MV-4-11 (cell line): ENCODE measurements at regions not wholly inside any gene's neighbourhood (a gene's known extent, or its start where the extent isn't known, plus 50 kb on each side); places are given as distances from the start of the nearest gene placed in this dataset.
A peak's percentile ranks its signal among the peaks of the same experiment; 100 is the strongest.
"Not testable (repeated sequence)": the region's sequence is repeated elsewhere in the genome, so short reads cannot be mapped to it uniquely, and the experiment has no call there.

Experiments
- DNase-seq: peaks from one replicate; lab custom pipeline; 2025; lab: John Stamatoyannopoulos, UW

DNA sequence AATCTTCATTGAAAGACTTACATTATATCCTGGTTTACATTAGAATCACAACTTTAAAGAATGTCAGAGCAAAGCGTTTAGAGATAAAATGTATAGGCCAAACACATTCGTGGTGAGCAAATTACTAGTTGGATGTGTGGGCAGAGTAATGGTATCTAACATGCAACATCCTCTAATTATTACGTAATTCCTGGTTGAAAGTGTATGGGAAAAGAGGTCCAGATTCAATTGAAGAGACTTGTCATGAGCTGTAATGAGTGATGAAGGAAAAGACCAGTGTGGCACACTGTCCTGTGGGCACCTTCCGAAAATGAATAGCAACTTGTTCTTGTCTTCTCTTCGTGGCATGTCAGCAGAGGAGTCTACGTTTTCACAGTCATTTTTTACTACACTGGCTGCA is 192.8 kb downstream of the LRIG3 start:
- peak; percentile 33 for DNase-seq

DNA sequence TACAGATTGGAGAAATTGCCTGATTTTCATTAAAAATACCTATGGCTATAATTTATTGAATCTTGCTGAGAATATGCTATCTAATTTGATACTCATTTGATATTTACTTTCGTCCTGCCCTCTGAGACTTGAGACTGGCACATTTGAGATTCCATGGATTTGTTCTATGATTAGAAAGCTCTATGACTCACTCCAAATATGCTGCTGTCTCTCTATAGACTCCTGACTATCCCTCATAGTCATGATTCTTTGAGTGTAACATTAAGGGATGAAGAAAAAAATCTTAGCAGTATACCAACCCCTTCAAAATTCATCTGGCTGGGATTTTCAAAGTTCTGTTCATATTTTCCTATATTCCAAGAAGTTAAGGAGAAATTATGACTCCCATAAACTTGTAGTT is 191.9 kb downstream of the LRIG3 start:
- DNase-seq = no peak

DNA sequence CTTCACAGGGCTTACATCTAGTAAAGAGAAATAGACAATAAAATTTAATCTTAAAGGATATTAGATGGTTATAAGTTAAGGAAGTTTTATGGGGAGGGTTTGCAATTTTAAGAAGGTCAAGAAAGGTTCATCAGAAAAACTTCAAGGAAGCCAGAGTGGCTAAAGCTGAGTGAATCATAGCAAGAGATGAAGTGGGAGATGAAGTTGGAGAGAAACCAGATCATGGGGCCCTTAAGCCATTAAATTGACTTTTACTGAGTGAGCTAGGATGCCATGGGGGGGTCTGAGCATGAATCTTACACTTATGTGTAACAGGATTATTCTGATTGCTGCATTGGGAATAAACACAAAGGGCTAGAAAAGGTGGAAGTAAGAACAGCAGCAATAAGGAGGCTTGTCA is 189.2 kb downstream of the LRIG3 start:
- DNase-seq = no peak

DNA sequence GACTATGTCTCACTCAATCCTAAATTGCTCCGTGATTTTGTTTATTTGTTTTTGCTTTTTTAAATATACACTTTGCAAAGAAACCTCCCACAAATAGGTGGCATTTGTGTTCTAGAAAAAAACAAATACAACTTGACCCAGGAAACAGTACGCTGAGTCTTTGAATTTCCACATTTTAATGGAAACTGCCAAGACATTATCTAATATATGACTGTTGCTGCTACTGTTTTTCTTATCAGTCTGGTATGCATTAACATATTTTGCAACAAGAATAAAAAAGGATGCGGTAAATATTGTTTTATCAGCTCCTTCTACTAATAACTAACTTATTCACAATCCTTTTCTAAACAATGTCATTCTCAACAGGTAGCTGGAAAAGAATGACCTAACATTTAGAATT is 187.4 kb downstream of the LRIG3 start:
- DNase-seq = no peak

DNA sequence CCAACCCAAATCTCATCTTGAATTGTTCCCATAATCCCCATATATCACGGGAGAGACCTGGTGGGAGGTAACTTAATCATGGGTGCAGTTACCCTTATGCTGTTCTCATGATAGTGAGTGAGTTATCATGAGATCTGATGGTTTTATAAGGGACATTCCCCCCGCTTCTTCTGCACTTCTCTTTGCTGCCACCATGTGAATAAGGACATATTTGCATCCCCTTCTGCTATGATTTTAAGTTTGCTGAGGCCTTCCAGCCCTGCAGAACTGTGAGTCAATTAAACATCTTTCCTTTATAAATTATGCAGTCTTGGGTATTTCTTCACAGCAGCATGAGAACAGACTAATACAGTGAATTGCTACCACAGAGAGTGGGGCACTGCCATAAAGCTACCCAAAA is 179.1 kb downstream of the LRIG3 start:
- DNase-seq = no peak

DNA sequence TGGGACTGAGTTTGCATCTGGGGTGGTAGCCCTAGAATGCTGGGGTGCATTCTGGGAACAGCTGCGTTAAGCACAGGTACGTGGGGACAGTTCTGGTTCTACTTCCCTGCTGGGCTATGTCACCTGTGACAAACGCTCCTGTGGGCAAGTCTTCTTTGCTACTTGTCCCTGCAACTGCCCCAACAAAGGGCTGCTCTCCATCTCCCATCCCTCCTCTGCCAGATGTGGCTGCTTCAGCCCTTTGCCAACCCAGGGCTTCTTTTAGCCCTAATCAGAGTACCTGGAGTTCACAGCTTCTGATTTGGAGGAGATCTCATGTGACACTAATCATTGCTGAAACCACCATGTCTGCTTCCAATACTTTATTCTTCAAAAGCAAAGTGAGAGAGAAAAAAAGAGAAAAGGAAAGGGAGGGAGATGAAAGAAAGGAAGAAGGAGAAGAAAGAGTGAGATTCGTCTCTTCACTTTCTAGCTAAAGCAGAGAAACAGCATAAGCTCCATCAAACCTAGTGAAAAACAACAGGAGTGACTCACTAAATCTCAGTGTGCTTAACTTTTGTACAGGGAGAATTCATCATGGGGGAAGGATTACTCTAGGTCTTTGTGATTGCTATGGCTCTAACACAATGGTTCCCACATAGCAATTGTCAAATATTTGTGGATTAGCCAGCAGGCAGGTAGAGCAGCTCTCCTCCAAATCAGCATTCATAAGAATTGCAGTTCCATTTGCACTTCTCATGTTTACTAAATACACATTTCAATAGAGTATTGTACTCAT is 174.8 kb downstream of the LRIG3 start:
- DNase-seq = no peak

DNA sequence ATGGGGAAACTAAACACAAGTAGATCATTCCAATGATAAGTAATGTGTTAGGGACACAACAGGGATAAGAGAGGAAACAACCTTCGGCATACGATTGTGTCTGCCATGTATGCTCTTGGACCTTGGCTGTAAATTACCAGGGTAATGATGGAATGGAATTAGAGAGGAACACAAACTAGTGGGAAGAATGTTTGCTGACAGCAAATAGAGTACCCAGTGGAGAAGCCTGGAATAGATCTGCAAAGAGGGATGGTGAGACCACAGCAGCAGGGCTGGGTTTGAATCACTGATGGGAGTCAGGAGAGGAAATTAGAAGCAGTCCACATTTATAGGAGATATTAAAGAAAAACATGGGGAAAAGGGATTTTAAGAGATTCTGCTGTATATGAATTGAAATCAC is 172.8 kb downstream of the LRIG3 start:
- DNase-seq = no peak

DNA sequence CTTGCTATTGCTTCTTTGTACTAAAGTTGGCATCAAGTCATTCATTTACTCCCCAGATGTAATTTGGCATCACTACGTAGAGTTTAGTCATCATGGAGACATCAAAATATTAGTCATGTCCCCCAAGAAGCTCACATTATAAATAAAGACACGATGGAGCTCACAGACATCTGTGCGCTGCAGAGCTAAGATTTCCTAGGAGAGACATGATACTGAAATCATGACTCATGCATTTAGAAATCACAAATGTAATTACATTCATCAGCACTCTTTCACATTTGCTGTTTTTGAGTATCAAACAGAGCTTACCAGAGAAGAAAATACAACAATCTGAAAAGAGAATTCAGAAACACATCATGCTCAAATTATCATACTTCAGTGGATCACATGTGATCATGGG is 169.8 kb downstream of the LRIG3 start:
- no peak for DNase-seq

DNA sequence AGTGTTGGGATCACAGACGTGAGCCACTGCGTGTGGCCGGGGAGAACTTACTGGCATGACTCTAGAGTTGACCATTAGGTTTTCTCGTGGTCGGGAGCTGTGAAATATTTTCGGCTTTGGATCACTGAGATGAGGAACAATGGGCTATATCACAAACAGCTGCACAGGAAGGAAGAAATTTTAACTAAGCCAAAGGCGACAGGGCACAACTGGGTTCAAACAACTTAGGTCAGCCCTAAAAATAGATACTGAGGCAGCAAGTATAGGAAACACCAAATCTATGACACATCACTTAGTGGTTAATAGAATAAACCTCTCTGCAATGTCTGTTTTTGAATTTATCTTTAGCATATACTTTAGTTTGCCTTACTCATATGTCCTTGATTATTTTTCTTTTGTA is 162.9 kb downstream of the LRIG3 start:
- DNase-seq = peak; percentile 77

DNA sequence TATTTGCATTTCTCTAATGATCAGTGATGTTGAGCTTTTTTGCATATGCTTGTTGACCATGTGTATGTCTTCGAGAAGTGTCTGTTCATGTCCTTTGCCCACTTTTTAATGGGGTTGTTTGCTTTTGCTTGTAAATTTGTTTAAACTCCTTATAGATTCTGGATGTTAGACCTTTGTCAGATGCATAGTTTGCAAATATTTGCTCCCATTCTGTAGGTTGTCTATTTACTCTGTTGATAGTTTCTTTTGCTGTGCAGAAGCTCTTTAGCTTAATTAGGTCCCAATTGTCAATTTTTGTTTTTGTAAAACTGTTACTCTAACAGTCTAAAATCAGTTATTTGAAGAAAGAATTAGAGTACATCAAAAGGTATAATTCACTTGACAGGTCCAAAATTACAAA is 160.6 kb downstream of the LRIG3 start:
- not testable (repeated sequence) for DNase-seq

DNA sequence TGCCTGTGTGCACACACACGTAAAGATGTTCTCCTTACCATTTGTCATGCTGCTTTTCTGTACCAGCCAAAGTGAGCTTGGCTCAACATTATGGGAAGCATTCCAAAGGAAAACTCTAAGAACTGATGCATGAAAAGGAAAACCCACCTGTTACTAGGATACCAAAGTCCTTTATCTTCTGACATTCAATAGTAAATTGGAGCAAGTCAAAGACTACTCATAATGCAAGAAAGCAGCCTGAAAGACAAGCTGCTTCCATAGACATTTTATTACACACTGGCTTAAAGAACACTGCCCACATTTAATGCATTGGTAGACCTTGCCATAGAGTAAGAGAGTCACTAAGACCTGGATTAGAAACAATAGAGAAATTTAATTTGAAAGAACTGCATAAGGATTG is 159.0 kb downstream of the LRIG3 start:
- DNase-seq = no peak

DNA sequence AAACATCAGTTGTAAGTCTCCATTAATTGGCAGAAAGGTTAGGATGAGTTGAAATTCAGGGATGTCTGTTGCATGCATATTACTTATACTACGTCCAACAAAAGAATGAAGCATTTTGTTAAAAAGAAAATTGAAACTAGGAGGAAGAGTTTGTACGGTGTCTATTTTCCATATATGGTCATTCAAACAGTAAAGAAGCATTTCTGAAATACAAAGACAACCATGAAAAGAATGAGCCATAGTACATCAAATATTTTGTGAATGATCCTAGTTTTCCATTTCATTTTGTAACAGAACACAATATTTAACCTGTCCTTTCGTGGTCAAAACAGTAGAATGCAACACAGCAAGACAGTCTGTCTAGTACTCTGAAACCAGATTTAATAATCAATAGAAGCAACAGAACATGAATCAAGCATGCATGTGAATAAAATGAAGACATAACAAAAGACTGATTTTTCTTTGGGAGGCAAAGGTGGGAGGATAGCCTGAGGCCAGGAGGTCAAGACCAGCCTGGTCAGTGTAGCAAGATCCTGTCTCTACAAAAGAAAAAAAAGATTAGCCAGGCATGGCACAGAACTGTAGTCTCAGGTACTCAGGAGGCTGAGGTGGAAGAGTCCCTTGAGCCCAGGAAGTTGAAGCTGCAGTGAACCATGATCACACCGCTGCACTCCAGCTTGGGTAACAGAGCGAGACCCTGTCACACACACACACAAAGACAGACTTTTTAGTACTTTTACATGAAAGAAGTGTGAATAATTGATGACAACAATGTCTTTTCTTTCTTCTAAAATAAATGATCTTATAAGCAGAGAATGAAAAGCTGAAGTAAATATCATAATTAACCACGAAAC is 156.0 kb downstream of the LRIG3 start:
- DNase-seq = no peak

DNA sequence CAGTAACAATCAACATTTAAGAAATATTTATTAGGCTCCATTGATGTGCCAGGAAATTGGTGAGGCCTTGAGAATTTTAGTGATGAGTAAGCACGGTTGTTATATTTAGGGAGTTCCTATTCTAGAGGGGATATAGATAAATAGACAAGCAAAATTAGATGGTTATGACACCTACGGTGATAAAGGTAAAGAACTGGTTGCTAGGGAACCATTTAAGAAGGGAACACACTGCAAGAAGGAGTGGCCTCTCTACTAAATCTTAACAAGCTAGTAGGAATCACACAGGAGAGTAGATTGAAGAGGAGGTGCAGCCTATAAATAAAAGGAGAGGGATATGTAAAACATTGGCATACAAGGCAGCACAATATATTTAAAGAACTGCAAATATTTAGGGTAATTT is 155.2 kb downstream of the LRIG3 start:
- no peak for DNase-seq

DNA sequence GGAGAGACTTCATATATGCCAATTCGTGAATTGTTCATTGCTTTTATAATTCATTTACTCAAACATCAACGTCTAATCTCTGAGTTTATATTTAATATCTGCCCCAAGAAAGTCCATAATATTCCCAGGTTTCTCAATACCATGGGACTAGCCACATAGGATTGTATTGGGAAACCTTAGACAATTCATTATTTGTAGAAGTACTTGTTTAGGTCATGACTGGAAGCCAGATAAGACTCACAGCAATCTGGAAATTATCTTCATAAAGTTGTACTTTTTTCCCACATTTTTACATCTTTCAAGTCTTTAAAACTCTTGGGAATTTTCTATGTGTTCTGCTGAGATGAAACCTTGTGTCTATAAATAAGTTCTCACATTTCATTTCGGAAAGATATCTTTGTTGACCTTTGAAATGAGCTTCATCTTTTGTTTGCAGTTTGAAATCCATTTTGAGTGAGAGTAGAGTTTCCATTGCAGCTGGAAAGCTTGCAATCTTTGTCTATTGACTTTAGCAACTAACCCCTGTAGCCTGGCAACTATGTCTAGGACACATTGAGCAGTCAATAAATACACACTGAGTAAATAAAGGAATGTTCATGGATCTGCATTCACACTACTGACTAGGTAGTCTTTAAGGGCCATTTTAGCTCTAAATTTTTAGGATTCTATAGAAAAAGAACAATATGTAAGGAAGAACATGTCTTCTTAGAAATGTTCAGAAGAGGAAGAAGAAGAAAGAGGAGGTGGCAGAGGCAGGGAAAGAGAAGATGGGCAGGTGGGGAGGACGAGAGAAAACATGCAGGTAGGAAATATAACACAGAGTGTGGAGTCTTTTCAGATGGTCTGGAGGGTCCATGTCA is 154.4 kb downstream of the LRIG3 start:
- no peak for DNase-seq

DNA sequence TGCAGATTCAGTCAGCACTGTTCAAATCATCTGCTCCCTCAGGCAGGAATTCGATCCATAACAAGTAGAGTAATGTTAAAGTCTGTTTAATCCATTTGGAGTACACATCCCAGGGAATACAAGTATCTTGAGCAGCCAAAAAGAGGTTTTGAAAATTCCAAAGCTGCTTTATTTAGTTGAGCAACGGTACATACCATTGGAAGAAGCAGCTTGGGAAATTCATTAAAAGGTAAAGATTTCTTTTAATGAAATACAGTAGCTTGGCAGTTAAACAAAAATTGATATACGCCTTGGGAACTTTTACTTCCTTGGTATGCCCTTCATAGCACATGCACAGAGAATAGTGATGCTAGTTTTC is 153.8 kb downstream of the LRIG3 start:
- DNase-seq = no peak

DNA sequence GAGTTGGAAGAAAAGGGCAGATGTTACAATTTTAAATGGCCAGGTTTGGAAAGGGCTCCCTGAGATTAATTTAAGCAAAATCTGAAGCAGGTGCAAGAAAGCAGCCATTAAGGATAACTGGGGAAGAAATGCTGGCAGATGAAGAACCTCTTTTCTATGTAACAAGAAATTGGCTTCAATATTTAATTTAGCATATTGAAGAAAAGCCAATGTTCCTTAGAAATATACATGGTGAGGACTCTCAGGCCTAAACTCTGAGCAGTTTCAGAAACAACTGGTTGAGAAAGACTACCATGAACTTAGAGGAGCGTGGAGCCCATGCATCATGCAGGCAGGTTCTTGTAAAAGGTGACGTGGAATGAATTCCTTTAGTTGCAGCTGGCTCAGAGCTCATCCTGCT is 152.8 kb downstream of the LRIG3 start:
- no peak for DNase-seq

DNA sequence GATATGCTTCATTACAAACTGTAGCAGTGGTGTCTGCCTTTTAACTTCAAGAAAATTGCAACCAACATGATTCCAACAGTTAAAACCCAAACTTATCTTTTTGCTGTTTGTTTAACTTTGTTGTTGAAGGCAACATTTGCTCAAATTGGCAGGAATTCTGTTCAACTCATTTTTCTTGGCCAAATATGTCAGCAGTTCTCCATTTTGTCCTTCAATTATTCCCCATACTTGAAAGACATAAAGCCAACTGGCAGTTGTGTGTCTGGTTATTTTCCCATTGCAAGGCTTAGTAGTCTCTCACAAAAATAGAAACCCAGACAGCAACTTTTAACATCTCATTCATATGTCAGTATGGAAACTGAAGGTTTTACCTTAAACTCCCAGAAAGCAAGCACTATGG is 146.3 kb downstream of the LRIG3 start:
- DNase-seq = no peak

DNA sequence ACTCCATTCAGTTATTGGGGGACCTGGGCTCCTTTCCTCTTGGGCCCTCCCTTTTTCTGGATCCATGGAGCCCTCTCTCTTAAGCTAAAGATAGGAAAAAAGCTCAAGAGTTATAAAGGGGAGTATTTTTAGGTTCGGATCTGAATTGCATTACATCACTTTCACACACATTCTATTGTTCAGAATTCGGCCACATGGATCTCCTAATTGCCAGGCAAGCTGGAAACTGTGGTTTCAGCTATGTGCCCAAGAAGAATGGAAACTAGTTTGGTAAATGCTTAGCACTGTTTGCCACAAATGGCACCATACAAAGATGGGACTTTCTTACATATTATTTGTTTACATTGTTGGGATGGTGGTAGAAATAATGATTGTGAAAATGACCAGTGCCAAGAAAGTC is 145.6 kb downstream of the LRIG3 start:
- DNase-seq = no peak

DNA sequence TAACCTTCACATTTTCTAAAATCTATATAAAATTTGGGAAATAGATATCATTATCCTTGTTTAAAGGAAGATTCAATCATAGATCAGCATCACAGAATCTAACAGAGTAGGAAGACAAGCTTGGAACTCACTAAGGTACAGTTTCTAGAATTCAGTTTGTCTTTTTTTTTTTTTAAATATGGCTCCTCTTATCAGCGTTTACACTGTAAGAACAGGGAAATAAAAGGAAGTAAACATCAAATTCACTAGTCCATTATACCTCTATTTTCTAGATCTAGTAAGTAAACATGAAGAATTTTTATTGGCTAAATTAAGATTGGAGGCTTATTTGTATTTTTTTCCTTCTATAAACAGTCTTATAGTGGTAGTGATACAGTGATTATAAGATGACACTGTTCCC is 144.9 kb downstream of the LRIG3 start:
- no peak for DNase-seq

DNA sequence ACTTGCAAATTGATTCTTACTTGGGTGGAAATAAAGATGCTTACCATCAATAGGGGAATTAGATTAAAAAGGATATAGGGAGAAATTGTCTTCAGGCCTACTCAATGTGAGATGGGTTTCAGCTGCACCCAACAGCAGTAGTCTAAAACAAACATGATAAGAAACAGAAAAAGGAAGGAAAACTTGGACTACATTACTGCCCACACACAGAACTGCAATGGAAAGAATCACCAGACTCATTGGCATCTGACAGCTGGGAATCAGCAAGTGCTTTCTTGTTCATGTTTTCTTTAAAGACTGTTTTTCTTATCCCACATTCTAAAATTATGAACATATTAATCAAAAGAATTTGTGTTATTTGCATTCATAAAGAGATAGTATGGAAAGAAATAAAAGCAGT is 144.2 kb downstream of the LRIG3 start:
- no peak for DNase-seq

DNA sequence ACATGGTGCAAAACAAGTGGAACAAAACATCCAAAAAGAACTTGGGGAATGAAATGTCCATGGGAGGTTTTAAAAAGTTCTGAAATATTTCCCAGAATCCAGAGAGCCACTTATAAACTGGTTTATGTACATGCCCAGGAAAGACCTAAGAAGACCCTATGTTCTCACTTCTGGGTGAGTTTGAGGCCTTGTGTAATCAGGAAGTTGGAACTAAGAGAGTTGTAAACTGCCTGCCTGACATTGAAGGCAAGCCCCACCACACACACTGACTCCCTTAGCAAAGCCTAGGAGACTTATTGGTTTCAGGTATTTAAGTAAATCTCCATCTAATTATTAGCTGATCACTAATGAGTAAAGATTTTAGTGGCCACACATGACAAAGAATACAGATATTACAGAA is 142.5 kb downstream of the LRIG3 start:
- DNase-seq = no peak

DNA sequence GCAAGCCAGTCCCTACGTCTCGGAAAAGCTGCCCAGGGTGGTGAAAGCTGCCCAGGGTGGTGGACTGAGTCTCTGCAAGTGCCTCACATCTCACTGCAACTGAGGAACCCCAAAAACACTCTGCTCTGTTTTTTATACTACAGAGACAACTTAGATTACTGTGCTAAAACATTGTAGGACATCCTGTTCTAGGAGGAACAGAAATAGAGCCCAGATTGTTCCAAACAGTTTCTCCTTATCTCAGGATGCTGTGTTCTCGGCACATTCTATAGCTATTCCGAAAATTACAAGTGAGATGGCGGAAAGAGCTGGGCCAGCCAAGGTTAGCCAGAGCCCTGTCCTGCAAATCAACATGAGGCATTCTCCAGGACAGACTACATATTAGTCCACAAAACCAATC is 138.7 kb downstream of the LRIG3 start:
- no peak for DNase-seq
